GM18867 (cell line): ENCODE measurements at regions not wholly inside any gene's neighbourhood (a gene's known extent, or its start where the extent isn't known, plus 50 kb on each side); places are given as distances from the start of the nearest gene placed in this dataset.

Experiments
- ATAC-seq: cut with Tn5 transposase; IDR thresholded peaks from one replicate; pipeline ENCODE4 v1.9.1; 2021; ENCODE audit warnings: mild to moderate bottlenecking, moderate library complexity; ENCODE audit not compliant: unreplicated experiment

GRCh38 chr7:12741951-12742575 is 54.6 kb downstream of the ARL4A start:
- no peak for ATAC-seq

- no peak for ATAC-seq
Measured at GRCh38 chr7:12746211-12746610, 58.8 kb downstream of the ARL4A start.

- no peak for ATAC-seq
Measured at GRCh38 chr7:12747687-12748306, 60.4 kb downstream of the ARL4A start.

DNA sequence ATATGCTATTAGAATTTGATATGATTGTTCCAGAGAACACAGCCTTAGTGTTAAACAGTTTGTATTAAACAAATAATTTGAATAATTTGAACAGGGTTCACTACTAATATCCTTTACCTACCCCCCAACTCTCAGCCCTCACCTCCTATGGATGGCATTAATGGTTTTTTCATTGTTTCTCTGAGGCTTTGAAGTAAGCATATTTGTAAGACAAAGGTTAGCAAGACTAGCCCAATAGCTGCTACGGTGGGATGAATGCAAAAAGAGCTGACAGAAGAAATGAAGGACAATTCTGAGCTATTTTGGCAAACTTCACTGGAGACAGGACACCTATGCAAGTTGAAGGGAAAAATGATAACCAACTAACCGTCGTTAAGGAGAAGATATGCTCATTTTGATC is 61.6 kb downstream of the ARL4A start:
- ATAC-seq: no peak

DNA sequence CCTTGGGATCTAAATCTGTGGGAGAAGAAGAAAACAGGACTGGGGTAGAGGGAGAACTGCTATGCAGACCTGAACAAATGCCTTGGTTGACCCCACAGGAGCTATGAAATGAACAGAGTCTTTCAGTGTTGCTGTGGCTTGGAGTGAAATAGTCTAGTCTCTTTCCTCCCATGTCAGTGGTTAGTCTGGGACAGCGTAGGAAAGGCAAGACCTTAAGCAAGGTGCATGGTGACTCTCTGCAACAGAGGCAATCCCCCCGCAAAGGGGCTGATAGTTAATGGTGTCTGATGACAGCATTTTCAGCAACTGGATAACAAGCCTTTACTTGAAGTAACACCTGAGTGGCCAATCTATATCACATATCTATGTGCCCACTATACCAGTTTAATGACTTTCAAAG is 62.3 kb downstream of the ARL4A start:
- ATAC-seq: no peak

- no peak for ATAC-seq
Measured at GRCh38 chr7:12751764-12752163, 64.3 kb downstream of the ARL4A start.

DNA sequence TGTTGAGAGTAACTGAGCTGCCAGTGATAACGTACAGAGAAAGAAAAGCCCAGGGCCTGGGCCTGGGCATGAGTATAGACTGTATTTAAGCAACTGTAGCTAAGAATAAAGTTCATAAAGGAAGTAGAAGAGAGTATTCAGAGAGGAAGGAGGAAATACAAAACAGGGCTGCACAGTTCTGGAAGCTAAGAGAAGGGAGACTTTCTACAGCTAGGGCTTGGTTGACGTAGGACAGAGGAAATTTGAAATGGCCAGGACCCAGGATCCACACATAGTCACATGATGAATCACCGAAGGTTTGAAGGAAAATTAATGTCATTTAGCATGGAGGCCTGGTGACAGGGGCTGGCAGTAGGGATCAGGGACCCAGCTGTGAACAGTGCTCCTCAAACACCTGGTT is 66.7 kb downstream of the ARL4A start:
- no peak for ATAC-seq

- no peak for ATAC-seq
Measured at GRCh38 chr7:12756821-12757220, 69.4 kb downstream of the ARL4A start.

DNA sequence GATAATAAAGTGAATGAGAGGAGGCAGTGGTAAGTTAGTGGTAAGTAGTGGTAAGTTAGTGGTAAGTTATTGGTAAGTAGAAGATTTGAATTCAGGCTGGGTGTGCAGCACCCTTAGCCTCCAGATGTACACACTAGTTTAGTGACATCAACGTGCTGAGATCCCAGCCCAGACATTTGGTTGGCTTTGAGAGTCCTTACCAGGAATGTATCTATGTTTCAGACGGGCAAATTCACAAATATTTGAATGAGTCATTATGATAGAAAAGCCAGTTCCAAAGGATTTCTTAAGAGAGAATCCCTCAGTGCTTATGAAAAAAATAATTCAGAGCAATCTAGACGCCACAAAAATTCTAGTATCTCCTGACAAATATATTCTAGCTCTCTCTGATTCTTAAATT is 70.0 kb downstream of the ARL4A start:
- no peak for ATAC-seq

- ATAC-seq: no peak
Measured at GRCh38 chr7:12759151-12759550, 71.7 kb downstream of the ARL4A start.

DNA sequence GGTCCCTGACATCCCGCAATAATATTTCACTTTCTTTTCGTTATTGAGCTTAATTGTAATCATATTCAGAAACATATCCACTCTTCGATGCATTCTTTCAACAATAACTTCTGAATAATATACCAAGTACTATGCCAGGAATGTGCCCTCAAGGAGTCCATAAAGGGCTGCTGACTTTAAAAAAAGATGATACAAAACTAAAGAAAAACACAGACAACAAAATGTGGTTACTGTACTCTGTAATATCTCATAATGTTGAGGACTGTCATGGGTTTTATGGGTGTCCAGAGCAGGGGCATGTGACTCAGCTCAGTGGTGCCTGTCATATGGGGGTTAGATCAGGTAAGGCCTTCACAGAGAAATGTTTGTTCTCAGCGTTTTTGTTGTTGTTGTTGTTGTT is 73.7 kb downstream of the ARL4A start:
- ATAC-seq: no peak

DNA sequence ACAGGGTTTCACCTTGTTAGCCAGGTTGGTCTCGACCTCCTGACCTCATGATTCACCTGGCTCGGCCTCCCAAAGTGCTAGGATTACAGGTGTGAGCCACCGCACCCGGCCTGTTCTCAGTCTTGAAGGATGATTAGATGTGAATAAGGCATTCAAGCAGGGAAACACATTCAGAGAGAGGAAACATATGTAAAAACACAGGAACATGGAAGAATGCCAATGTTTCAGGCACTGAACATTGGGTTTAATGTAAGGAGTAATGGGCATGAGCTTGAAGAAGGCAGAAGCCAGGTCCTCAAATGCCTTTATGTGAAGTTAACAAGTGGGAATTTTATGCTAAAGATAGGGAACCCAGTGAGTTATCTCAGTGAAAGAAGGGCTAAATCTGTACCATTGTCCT is 74.3 kb downstream of the ARL4A start:
- no peak for ATAC-seq

DNA sequence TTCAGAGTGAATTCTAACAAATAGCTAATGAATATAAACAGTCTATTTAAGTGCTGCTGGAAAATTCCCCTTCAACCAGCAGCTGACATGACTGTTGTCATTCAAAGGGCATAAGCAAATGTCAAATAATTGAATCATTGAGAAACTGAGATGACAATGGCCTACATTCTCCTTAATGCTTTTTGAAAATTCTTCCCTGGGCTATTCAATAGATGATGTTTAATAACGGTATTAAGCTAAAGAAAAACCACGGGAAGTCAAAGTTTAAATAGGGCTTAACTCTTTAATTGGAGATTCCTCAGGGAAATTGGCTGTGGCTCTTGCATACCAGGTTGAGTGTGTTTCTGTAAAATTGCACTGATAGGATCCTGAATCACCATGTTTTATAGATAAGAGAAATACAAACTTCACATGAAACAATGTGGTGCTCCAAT is 77.0 kb downstream of the ARL4A start:
- no peak for ATAC-seq

GRCh38 chr7:12765431-12766100 is 78.1 kb downstream of the ARL4A start:
- ATAC-seq: no peak

DNA sequence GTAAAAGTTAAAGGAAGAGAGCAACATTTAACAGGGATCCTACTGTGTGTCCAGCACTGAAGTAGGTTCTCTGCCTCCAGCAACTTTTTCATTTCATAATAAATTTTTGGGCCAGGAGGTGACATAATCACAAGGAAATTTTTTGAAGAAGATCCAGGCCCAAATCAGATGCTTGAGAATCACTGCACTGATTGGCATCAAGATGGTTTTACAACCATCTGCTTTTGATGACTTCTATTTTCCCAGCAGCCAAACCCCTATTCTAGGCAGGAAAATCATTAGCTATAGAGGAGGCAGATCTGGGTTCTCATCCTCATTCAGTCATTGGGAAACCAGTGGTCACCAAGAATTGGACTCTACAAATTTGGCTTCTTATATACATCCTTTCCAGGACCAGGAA is 79.0 kb downstream of the ARL4A start:
- no peak for ATAC-seq

DNA sequence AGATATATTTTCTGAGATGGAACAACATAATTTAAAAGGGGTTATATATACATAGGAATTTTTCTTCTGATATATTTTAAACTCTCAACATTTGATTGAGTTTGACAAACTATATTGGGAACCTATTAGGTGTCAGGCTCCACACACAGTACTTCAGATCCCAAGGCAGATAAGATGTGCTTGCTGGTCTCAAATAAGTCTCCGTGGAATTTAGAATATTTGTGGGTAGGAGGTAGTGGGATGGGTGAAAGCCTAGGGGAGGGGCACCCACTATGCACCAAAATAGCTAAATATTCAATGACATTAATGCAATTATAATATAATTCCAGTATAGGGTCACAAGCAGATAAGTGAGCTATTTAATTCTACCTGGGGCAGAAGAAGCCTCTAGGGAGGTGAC is 81.5 kb downstream of the ARL4A start:
- no peak for ATAC-seq

DNA sequence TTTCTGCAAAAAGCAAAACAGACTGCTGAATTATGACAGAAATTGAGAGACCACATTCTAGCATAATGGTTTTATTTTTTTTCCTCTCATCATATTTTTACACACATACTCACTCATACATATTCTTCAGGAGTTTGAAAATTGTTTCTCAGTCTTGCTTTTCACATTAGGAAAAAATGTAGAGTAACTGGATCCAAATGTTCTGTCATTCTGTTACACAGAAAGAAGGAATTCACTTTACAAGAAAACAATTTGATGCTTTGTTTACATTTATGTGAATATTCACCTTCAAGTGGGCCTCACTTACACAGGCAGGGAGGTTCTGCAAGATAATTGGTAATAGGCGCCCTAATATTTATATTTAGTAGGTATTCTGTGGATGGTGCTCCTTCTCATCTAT is 82.0 kb downstream of the ARL4A start:
- ATAC-seq: no peak

- no peak for ATAC-seq
Measured at GRCh38 chr7:12770227-12770975, 83.0 kb downstream of the ARL4A start.

DNA sequence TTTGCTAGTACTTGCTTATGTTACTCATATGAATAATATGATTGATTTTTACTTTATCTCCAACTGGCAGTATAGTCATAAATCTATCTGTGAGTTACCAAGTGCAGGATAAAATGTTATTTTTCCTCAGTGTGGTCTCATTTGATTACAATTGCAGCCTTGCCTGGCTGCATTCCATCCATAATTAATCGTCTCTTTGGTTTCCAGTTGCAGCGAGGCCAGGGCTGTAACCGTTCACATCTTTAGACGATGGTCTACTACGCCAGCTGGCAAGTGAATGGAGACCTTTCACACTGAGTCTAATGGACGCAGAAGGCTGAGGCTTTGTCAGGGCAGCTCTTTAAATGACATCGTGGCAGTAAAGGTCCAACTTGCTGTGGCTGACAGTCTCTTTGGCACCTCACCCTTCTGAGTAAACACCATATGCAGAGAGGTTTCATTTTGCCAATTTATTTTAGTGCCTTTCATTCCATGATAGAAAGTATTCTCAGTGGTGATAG is 84.0 kb downstream of the ARL4A start:
- ATAC-seq: no peak

DNA sequence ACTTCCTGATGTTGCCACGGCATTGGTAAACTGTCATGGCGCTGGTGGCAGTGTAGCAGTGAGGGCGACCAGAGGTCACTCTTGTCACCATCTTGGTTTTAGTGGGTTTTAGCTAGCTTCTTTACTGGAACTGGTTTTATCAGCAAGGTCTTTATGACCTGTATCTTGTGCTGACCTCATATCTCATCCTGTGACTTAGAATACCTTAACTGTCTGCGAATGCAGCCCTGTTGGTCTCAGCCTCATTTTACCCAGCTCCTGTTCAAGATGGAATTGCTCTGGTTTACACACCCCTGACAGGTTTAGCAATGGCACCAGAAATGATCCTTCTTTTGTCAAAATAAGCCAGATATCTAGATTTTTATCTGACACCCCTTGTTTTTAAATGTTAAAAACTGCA is 85.3 kb downstream of the ARL4A start:
- no peak for ATAC-seq

DNA sequence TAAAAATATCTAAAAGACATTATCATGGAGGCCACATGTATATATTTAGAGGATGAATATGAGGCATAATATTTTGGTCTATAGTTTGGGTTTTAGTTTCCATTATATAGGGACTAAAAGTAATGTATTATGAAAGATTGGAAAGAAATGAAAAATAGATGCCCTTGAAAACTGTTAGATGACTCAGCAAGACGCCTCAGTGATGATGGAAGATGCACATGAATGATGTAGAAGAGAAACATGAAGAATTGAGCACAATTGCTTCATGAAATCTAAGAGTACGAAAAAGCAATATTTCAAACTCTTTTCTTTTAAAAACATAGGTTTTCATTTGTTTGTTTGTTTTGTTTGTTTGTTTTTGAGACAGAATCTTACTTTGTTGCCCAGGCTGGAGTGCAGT is 89.8 kb downstream of the ARL4A start:
- no peak for ATAC-seq

GRCh38 chr7:12779947-12780346 is 92.5 kb downstream of the ARL4A start:
- ATAC-seq: no peak
